Nephron (organoid): ENCODE measurements at regions not wholly inside any gene's neighbourhood (a gene's known extent, or its start where the extent isn't known, plus 50 kb on each side); places are given as distances from the start of the nearest gene placed in this dataset.

Experiments used
- H3K27ac Mint-ChIP-seq, 3 experiments: 2 replicates each; pipeline ENCODE4 v1.8.0; 2020; ENCODE audit warnings: mixed read lengths in 3 of 3, mild to moderate bottlenecking in 2 of 3, moderate library complexity in 1 of 3
- H3K27me3 Mint-ChIP-seq: 2 replicates; pipeline ENCODE4 v1.8.0; 2021; ENCODE audit warnings: low read depth, mild to moderate bottlenecking, moderate library complexity, mixed read lengths
- H3K36me3 Mint-ChIP-seq: 2 replicates; pipeline ENCODE4 v1.8.0; 2020; ENCODE audit warnings: low read depth, mixed read lengths
- H3K4me1 Mint-ChIP-seq: 2 replicates; pipeline ENCODE4 v1.8.0; 2020; ENCODE audit warnings: mixed read lengths
- H3K4me3 Mint-ChIP-seq, 3 experiments: 2 replicates each; pipeline ENCODE4 v1.8.0; 2020; ENCODE audit warnings: mild to moderate bottlenecking in 3 of 3, mixed read lengths in 3 of 3, moderate library complexity in 2 of 3
- H3K9me3 Mint-ChIP-seq: 2 replicates; pipeline ENCODE4 v1.8.0; 2020; ENCODE audit warnings: mixed read lengths
- CTCF ChIP-seq, 3 experiments: fragments of 200-600 bp; sonication (generic); IDR thresholded peaks; one replicate each; pipeline ENCODE4 v1.5.0; 2021; ENCODE audit warnings: antibody characterized with exemption in 3 of 3; ENCODE audit not compliant: unreplicated experiment in 3 of 3

- H3K36me3 Mint-ChIP-seq: no peaks in the 10 kb centered on the region
- TF ChIP-seq CTCF (IDR thresholded peaks at IDR 0.05; ENCODE audit: unreplicated experiment in 3 of 3): no peak
- no peak overlapping the region for H3K4me3 Mint-ChIP-seq
- no peaks in the 10 kb centered on the region for H3K9me3 Mint-ChIP-seq
- H3K27ac Mint-ChIP-seq: no peak overlapping the region
- peaks cover 8% of the 10 kb centered on the region for H3K27me3 Mint-ChIP-seq
- peaks cover 7% of the 10 kb centered on the region for H3K4me1 Mint-ChIP-seq
Observed at GRCh38 chr18:11522992-11523391, 86.4 kb upstream of the SLC35G4 start.

GRCh38 chr18:11521853-11522252 is 87.5 kb upstream of the SLC35G4 start:
- H3K4me3 Mint-ChIP-seq: no peak overlapping the region

GRCh38 chr18:11520536-11520935 is 88.9 kb upstream of the SLC35G4 start:
- Mint-ChIP-seq H3K9me3 (no peaks in the 10 kb centered on the region), H3K4me3 (no peak overlapping the region), H3K27me3 (peaks cover 14% of the 10 kb centered on the region), H3K4me1 (peaks cover 14% of the 10 kb centered on the region), H3K27ac (no peak overlapping the region), H3K36me3 (no peaks in the 10 kb centered on the region)
- TF ChIP-seq CTCF (IDR thresholded peaks at IDR 0.05; ENCODE audit: unreplicated experiment in 3 of 3): no peak

More at GRCh38 chr18:11521853-11522252, 87.5 kb upstream of the SLC35G4 start:
- no peak for TF ChIP-seq CTCF (IDR thresholded peaks at IDR 0.05; ENCODE audit: unreplicated experiment in 3 of 3)
- H3K4me1 Mint-ChIP-seq: peaks cover 9% of the 10 kb centered on the region
- no peaks in the 10 kb centered on the region for H3K36me3 Mint-ChIP-seq
- H3K27me3 Mint-ChIP-seq: peaks cover 14% of the 10 kb centered on the region
- no peaks in the 10 kb centered on the region for H3K9me3 Mint-ChIP-seq
- H3K27ac Mint-ChIP-seq: no peak overlapping the region

GRCh38 chr18:11518788-11519685 is 90.4 kb upstream of the SLC35G4 start:
- H3K4me1 Mint-ChIP-seq: peaks cover 13% of the 10 kb centered on the region
- H3K27me3 Mint-ChIP-seq: peaks cover 14% of the 10 kb centered on the region
- H3K27ac Mint-ChIP-seq: no peak overlapping the region
- no peaks in the 10 kb centered on the region for H3K36me3 Mint-ChIP-seq
- no peak overlapping the region for H3K4me3 Mint-ChIP-seq
- no peaks in the 10 kb centered on the region for H3K9me3 Mint-ChIP-seq
- TF ChIP-seq CTCF (IDR thresholded peaks at IDR 0.05; ENCODE audit: unreplicated experiment in 3 of 3): peak; percentile 33 to 64 (median 59)

GRCh38 chr18:11517704-11518103 is 91.7 kb upstream of the SLC35G4 start:
- TF ChIP-seq CTCF (IDR thresholded peaks at IDR 0.05; ENCODE audit: unreplicated experiment in 3 of 3): no peak
- Mint-ChIP-seq H3K36me3 (no peaks in the 10 kb centered on the region), H3K27me3 (peaks cover 14% of the 10 kb centered on the region), H3K27ac (peak overlapping the region in 1 of 3 experiments; percentile 62), H3K4me3 (no peak overlapping the region), H3K9me3 (no peaks in the 10 kb centered on the region), H3K4me1 (peaks cover 8% of the 10 kb centered on the region)
